Upper lobe of right lung (tissue), 1 donor: ENCODE measurements at regions not wholly inside any gene's neighbourhood (a gene's known extent, or its start where the extent isn't known, plus 50 kb on each side); places are given as distances from the start of the nearest gene placed in this dataset.
A peak's percentile ranks its signal among the peaks of the same experiment; 100 is the strongest.
"Not testable (repeated sequence)": the region's sequence is repeated elsewhere in the genome, so short reads cannot be mapped to it uniquely, and the experiment has no call there.

Source experiments
- ATAC-seq: fragments of 200-7000 bp; cut with Tn5 transposase; one replicate; pipeline ENCODE4 v1.9.1; 2020; ENCODE audit warnings: mild to moderate bottlenecking, moderate library complexity
- DNase-seq: peaks from one replicate; pipeline ENCODE4 v3.0.0-alpha.2; 2020
- H3K27ac ChIP-seq: fragments of 200-600 bp; one replicate; pipeline ENCODE4 v1.8.0; 2022
- H3K27me3 ChIP-seq: fragments of 200-600 bp; one replicate; pipeline ENCODE4 v1.8.0; 2022; ENCODE audit warnings: mild to moderate bottlenecking
- H3K36me3 ChIP-seq: fragments of 200-600 bp; one replicate; pipeline ENCODE4 v1.8.0; 2022
- H3K4me1 ChIP-seq: fragments of 200-600 bp; one replicate; pipeline ENCODE4 v1.8.0; 2022
- H3K4me3 ChIP-seq: fragments of 200-600 bp; one replicate; pipeline ENCODE4 v1.8.0; 2022; ENCODE audit warnings: mild to moderate bottlenecking
- H3K9me3 ChIP-seq: fragments of 200-600 bp; one replicate; pipeline ENCODE4 v1.8.0; 2022
- intact Hi-C: fragments of 100-400 bp; cut with DNase I; formaldehyde crosslinking; loops from one replicate; pipeline ENCODE4 v1.11.0; 2022
- TF ChIP-seq, protein P1 (sequence below): fragments of 200-600 bp; IDR thresholded peaks from one replicate; pipeline ENCODE4 v1.8.0; 2022; ENCODE audit warnings: antibody characterized with exemption
- donor health status: DM: no; HTN: yes; CAD: no; lungs with severe emphysema.

DNA sequence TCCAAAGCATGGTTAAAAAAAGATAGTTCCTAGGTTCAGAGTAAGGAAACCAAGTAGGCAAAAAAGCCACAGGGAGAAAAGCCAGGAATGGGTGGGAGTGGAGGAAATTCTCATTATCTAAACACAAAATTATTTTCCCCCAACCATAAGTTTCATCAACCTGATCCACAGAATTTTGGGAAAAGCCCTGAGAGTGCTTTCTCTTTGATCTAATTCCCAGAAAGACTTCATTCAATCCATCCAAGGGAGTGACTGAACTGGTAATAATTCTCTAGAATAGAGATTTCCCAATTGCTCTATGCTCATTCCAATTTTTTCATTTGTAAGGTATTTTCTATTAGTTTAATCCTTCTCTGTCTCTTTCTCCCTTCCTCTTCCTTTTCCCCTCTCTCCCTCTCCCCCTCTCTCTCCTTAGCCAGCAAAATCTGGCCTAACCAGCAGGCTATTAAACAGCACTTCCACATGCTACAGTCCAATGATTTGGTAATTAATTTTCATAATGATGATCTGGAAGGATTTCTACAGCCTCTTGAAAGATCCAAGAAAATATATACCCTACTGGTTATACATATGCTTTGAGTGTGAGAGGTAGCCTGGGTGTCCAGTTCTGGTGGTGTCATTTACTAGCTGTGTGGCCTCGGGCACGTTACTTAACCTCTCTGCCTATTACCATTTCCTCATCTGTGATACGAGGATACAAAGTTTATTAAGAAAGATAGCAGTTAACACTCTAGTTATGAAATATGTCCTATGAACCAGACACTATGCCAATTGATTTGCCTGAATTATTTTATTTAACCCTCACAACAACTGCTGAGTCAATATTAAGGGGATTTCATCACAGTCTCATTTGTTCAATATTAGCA is 251.5 kb upstream of the RASGEF1B start:
- DNase-seq (no peak), ATAC-seq (peak; percentile 52)
- no peak overlapping the region for H3K27ac ChIP-seq
- intact Hi-C loops: no loop called here
- H3K4me1 ChIP-seq: peaks cover 19% of the 10 kb centered on the region
- H3K27me3 ChIP-seq: no peaks in the 10 kb centered on the region
- TF ChIP-seq, protein P1, sequence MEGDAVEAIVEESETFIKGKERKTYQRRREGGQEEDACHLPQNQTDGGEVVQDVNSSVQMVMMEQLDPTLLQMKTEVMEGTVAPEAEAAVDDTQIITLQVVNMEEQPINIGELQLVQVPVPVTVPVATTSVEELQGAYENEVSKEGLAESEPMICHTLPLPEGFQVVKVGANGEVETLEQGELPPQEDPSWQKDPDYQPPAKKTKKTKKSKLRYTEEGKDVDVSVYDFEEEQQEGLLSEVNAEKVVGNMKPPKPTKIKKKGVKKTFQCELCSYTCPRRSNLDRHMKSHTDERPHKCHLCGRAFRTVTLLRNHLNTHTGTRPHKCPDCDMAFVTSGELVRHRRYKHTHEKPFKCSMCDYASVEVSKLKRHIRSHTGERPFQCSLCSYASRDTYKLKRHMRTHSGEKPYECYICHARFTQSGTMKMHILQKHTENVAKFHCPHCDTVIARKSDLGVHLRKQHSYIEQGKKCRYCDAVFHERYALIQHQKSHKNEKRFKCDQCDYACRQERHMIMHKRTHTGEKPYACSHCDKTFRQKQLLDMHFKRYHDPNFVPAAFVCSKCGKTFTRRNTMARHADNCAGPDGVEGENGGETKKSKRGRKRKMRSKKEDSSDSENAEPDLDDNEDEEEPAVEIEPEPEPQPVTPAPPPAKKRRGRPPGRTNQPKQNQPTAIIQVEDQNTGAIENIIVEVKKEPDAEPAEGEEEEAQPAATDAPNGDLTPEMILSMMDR: no peak
- no peak overlapping the region for H3K4me3 ChIP-seq
- no peaks in the 10 kb centered on the region for H3K36me3 ChIP-seq
- H3K9me3 ChIP-seq: no peaks in the 10 kb centered on the region

DNA sequence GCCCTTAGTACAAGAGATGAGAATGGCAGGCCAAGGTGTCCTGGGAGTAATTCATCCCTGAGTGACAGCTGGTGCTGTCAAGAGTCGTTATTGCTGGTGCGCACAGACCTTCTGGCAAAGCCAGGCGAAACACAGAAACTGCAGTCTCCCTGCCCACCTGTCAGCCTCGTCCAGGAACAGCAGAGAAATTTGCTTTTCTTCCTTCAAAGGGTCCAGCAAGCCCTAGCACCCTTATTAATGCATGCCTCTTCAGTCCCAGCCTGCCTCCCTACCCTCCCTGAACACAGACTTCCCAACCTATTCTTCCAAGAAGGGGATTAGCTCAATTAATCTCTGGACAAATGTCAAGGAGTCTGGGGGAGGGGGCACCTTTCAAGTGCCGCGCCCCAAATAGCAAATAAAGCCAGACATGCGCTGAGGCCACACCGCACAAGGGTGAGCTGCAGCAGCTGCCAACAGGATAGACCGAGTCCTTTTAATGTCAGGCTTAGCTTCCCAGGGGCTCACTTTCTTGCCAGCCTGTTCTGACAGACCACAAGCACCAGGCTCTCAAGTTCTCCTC is 250.7 kb upstream of the RASGEF1B start:
- no peak overlapping the region for H3K27ac ChIP-seq
- H3K4me3 ChIP-seq: no peak overlapping the region
- H3K36me3 ChIP-seq: no peaks in the 10 kb centered on the region
- no peaks in the 10 kb centered on the region for H3K9me3 ChIP-seq
- no peaks in the 10 kb centered on the region for H3K27me3 ChIP-seq
- intact Hi-C loops: no loop called here
- TF ChIP-seq, protein P1: no peak
- DNase-seq: peak; percentile 65
- peaks cover 19% of the 10 kb centered on the region for H3K4me1 ChIP-seq
- ATAC-seq: peak; percentile 55

DNA sequence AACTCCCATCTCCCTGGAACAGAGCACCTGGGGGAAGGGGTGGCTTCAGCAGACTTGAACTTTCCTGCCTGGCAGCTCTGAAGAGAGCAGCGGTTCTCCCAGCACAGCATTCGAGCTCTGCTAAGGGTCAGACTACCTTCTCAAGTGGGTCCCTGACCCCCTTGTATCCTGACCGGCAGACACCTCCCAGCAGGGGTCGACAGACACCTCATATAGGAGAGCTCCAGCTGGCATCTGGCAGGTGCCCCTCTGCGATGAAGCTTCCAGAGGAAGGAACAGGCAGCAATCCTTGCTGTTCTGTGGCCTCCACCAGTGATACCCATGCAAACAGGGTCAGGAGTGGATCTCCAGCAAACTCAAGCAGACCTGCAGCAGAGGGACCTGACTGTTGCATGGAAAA is 244.1 kb upstream of the RASGEF1B start:
- Histone ChIP-seq H3K27ac (no peak overlapping the region), H3K4me1 (peaks cover 5% of the 10 kb centered on the region), H3K4me3 (no peak overlapping the region), H3K36me3 (no peaks in the 10 kb centered on the region), H3K9me3 (no peaks in the 10 kb centered on the region), H3K27me3 (no peaks in the 10 kb centered on the region)
- intact Hi-C loops: no loop called here
- TF ChIP-seq, protein P1: no peak
- DNase-seq (no peak), ATAC-seq (no peak)

DNA sequence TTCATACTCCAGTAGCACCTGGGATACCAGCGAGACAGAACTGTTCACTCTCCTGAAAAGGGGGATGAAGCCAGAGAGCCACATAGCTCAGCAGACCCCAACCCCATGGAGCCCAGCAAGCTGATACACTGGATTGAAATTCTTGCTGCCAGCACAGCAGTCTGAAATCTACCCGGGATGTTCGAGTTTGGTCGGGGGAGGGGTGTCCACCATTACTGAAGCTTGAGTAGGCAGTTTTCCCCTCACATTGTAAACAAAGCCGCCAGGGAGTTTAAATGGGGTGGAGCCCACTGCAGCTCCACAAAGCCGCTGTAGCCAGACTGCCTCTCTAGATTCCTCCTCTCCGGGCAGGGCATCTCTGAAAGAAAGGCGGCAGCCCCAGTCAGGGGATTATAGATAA is 243.7 kb upstream of the RASGEF1B start:
- H3K27me3 ChIP-seq, H3K4me1 ChIP-seq, H3K4me3 ChIP-seq, H3K36me3 ChIP-seq, DNase-seq, H3K27ac ChIP-seq, ATAC-seq, intact Hi-C loops, H3K9me3 ChIP-seq: not testable (repeated sequence)

DNA sequence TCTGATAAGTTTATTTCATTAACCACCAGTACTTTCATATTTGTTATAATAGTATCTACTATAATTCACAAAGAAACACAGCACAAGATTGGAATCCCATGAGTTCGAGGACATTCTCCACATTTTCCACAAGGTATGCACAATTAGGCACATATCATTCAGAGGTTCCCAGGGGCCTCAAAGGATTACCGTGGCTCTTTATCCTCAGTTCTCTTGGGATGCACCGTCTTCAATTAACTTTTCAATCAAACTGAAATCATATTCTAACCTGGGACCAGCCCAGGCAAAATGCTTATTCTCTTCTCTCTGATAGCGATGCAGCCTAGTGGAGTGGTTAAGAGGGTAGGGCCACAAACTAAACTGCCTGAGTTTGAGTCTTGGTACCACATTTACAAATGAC is 242.6 kb upstream of the RASGEF1B start:
- H3K4me1 ChIP-seq: peaks cover 5% of the 10 kb centered on the region
- DNase-seq: no peak

DNA sequence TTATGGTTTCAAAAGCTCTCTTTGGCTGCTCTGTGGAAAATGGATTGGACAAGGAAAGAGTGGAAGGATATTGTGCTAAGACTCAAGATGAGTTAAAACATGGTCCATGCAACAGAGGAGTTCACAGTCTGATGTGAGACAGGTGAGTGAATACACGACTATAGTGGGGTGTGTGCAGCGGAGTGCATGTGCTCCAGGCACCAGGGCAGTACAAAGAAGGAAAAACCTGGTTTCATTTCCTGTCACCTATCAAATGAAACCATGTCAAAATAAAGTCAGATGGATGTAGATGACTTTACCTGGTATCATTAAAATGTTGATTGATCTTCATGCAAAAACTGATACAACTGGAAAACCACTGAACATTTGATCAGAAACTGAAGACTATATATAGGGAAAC is 241.0 kb upstream of the RASGEF1B start:
- TF ChIP-seq, protein P1: no peak
- no peaks in the 10 kb centered on the region for H3K36me3 ChIP-seq
- H3K4me1 ChIP-seq: peaks cover 5% of the 10 kb centered on the region
- no peaks in the 10 kb centered on the region for H3K9me3 ChIP-seq
- DNase-seq (no peak), ATAC-seq (no peak)
- intact Hi-C loops: no loop called here
- no peak overlapping the region for H3K27ac ChIP-seq
- no peak overlapping the region for H3K4me3 ChIP-seq
- H3K27me3 ChIP-seq: no peaks in the 10 kb centered on the region

More for the DNA sequence above, 242.6 kb upstream of the RASGEF1B start:
- Histone ChIP-seq H3K27me3 (no peaks in the 10 kb centered on the region), H3K4me3 (no peak overlapping the region), H3K36me3 (no peaks in the 10 kb centered on the region), H3K27ac (no peak overlapping the region), H3K9me3 (no peaks in the 10 kb centered on the region)
- intact Hi-C loops: no loop called here
- ATAC-seq: no peak
- TF ChIP-seq, protein P1: no peak
